ENCODE measurements at regions not wholly inside any gene's neighbourhood (a gene's known extent, or its start where the extent isn't known, plus 50 kb on each side); places are given as distances from the start of the nearest gene placed in this dataset.

DNA sequence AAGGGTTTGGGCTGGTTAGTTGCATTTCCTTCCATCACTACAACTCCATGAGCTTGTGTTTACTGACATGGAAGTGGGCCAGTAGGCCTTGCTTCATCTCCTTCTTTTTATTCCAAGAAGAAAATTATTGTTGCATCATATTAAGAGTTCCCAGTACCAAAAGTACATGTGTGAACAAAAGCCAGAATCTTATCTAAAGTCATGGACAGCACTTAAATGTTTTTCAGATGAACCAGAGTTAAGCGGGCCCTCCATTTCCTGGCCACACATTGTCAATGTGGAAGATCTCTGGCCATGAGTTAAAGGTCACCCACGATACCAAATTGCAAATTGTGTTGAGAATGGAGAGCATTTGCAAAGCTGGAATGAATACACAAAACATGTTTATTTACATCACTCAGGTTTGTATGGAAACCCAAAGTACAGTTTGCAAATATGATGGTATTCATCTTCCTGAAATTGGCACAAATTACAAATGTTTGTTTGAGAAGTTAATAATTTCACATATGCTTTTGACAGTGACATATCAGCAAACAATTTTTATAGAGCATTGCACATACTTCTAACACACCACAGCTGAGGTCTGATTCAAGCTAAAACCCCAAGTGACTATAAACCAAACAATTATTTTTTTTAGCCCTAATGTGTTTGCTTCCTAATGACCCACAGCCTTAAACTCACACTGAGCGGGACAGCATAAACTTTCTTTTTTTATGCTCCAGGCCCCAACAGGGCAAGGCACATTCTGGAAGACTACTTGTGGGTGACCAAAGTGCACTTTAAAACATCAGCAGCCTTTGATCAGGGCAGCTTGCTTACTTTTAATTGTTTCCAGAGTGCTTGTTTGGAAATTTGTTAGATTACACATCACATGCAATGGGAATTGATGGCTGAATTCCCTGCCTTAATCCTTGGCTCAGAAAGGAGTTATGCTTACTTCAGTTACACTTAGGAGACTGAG, 502.9 kb upstream of the SLIT2 start:
- DNase-seq (peak; percentile 37), ATAC-seq (peak; percentile 86 to 91)
- intact Hi-C loops (cut with DNase I), result no loop called here

DNA sequence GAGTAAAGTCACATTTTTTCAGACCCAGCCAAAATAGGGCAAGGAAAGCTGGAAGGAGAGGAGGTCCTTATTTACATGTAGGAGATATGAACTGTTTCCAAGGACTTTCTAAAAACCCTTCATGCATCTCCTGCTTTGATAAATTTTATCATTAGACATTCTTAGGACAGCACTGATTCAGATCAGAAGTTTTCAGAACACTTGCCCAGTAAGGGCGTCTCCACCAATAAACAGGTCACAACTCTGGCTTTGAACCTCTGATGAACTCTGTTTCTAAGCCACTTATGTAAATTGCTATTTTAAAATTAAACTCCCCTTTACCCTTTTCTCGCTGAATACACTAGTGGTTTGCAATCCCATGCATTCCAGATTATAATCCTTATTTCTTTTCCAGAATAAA, 505.3 kb upstream of the SLIT2 start:
- ATAC-seq (no peak), DNase-seq (no peak)
- intact Hi-C loops (cut with DNase I), result no loop called here

DNA sequence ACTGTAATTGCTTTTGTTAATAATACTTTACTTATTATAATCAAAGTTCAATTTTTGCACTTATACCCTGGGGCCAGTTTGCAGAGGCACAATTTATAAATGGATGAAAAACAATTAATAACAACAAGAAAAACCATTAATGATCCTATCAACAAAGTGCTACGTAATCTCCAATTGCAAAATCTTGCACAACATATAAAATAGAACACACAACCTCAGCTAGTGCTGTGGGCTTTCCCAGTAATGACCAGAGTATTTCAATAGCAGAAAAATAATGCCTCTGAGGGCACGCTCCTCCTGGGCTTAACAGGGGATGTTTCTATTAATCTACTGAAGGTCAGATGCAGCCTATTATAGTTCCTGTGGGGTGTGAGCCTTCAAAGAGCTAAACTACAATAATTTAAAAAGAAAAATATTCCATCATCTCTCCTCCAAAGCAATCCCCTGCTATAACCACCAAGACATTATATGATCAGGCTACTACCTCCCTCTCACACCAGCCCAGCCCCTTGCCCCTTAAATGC, 508.5 kb upstream of the SLIT2 start:
- intact Hi-C loops (cut with DNase I), result no loop called here
- DNase-seq, result no peak

DNA sequence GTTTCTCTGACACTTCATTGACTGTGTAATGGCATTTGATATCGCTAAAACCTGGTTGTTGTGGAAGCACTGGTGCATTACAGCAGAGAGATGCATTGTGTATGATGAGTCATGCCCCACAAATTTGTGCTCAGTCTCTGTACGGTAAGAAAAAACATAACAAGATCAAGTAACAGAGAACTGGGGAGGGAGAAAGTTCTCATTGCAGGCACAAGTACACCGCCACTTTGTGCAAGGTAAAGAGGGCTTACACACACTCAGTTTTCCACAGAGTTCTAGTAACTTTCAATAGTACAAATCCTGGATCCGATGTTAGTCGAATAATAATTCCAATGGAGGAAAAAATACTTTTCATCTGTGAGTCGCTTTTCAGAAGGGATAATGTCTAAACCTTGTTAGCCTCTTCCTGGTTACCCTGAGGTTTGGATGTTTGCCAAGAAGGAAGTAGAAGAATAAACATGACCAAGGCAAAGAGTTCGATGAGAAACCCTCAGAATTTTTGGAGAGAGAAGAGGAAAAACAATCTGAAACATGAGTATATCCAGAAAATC, 512.5 kb upstream of the SLIT2 start:
- no peak for DNase-seq
- peak in 1 of 2 donors; percentile 58 for ATAC-seq
- intact Hi-C loops (cut with DNase I), result no loop called here

More for the DNA sequence above, 508.5 kb upstream of the SLIT2 start:
- no peak for ATAC-seq

DNA sequence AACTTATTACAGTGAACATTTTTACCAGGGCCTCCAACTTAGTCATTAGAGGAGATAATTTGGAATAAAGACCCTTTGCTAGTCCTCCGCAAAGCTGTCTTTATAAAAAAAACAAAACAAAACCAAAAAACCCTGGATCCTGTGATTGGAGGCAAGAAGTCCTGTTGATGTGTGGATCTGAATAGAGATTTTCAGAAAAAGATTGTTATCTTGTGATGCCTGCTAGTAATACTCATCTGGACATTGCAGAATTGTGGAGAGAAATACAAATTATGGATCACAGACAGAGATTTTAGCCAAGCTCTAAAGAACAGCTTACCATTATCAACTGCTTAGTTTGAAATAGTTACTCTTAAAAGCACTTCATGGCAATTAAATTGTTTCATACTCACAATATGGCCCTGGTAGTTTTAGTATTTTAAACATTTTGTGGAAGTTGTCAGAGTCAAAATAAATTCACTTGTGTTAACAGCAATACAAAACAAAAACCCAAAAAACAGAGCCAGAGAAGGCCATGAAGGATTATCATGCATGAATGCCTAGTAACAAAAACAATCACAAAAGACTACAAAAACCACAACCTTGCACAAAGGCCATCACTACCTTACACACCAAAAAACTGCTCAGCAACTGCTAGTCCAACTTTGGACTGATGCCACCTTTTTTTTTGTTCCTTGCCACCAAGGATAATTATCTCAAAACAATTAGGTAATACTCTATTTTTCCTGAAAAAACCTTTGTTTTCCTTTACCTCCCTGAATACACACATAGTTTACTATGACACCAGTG, 514.5 kb upstream of the SLIT2 start:
- intact Hi-C loops (cut with DNase I), result no loop called here
- DNase-seq (no peak), ATAC-seq (no peak)

DNA sequence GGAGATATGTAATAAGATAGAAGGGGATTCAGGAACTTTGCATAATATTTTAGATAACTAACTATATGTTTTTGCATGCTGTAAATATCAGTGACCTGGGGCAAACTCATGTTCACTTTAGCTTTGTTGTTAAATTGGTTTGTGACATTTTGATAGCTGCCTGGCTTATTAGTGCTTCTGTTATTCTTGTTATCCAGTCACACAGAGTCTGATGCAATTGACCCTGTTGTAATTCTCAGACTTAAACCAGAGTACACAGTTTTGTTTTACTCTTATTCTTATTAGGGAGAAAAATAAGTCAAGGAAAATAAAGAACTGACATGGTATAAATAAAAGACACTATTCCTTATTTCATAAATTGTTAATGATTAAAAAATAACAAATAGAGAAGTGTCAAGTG, 516.7 kb upstream of the SLIT2 start:
- ATAC-seq, result no peak
- no peak for DNase-seq
- intact Hi-C loops (cut with DNase I), result no loop called here

DNA sequence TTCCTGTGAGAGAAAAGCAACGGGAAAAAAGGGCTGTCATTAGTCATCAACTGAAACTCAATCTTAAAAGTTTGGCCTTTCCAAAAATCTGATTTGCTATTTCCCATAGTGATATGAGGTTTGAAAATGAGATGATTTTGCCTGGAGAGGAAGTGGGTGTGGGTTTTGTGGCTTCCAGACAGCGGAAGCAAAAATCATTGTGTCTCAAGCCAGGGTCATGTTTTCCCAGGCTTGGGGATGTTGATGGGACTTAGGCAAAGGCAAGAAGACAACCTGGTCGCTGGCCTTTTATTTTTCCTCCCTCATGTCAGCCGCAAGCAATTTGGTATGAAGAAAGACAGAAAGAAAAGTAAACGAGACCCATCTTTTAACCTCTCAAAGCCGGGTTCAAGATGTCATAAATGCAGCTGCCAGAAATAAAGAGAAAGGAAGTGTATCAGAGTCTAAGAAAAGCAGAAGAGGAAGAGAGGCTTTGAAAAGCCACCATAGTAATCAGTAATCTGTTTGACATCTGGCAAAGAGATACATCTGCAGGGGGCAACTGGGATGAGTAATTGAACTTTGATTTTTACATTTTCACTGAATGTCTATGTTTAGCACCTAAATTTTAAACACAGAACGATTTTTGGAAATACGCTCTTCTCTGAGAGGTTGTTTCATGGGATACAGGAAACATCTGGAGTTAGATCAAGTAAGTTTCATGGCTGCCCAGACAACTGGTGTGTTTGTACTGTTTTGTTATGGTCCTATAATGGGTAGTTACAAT, 521.6 kb upstream of the SLIT2 start:
- DNase-seq (no peak), ATAC-seq (peak in 1 of 2 donors; percentile 33)
- intact Hi-C loops (cut with DNase I), result no loop called here

DNA sequence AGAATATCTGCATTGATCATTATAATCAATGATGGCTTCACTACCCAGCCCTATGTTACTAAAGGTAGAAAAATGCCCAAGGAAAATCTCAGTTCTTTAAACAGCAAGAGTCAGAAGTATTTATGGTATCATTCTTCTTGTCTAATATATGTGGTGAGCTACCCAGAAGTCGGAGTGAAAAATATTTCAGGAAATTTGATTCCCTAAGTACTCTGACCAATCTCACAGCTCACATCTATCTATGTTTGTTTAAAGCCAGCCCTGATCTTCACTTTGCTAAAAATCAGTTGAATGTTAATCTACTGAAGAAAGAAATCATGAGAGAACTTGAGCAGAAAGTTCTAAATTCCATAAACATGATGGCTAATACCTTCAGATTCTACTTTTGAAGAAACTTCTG, 522.9 kb upstream of the SLIT2 start:
- intact Hi-C loops (cut with DNase I), result no loop called here
- DNase-seq (no peak), ATAC-seq (no peak)

DNA sequence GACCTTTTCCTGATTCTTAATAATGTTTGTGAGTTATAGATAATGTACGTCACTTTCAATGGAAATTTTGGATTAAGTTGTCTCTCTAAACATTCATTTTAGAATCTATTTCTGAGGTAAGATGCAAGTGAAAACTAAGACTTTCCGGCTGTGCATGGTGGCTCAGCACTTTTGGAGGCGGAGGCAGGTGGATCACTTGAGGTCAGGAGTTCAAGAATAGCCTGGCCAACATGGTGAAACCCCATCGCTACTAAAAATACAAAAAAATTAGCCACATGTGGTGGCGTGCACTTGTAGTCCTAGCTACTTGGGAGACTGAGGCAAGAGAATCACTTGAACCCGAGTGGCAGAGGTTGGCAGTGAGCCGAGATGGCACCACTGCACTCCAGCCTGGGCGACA, 524.6 kb upstream of the SLIT2 start:
- no peak for ATAC-seq
- intact Hi-C loops (cut with DNase I), result no loop called here
- DNase-seq, result no peak

DNA sequence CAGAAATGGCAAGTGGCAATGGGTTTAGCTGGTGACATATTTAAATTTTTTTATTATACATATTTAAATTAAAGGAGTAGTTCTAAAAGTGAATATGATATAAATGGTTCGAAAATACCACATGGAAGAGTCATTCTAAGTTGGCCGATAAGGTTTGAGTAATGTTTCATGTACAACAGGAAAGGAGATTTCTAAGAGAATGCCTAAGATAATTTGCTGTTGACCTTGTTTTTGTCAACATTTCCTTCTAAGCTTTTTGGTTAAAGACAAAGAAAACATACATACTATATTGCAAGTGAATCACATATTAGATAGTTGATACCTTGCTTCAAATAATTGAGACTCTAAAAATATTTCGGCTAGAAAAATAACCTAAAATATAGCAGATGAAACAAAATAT, 526.6 kb upstream of the SLIT2 start:
- DNase-seq, result no peak
- no peak for ATAC-seq
- intact Hi-C loops (cut with DNase I), result no loop called here

DNA sequence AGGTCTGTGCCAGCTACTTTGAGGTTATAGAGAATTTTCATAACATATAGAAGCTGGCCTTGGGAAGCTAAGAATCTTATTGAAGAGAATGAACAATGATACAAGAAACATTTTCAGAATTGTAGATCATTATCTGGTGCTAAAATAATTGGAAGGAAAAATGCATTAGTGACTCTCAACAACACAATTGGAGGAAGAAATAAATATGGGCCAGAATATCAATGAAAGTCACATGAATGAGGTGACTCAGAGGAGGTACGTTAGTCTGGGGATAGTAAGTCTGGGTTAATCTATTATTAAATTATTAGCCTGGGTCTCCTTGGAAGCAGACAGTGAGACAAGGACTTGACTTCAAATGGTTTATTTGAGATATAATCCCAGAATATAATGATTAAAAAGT, 529.3 kb upstream of the SLIT2 start:
- ATAC-seq (no peak), DNase-seq (no peak)
- intact Hi-C loops (cut with DNase I), result no loop called here

DNA sequence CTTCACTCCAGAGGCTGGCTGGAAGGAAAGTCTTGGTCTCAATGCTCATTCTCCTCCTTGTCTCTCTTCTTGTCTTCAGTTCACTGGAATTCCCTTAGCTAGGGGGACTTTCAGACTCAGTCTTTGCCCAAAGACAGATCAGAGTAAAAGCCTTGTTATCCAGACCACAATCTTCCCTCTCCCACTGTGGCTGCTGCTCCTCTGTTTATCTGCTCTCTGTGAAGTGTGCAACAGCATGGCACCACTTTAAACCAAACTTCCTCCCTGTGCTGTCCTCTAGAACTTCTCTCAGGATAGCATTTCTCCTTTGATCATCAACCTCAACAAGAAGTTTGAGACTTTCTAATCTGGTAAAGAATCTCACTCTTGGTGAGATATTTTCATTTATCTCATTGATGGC, 530.1 kb upstream of the SLIT2 start:
- intact Hi-C loops (cut with DNase I), result no loop called here
- no peak for ATAC-seq
- no peak for DNase-seq

DNA sequence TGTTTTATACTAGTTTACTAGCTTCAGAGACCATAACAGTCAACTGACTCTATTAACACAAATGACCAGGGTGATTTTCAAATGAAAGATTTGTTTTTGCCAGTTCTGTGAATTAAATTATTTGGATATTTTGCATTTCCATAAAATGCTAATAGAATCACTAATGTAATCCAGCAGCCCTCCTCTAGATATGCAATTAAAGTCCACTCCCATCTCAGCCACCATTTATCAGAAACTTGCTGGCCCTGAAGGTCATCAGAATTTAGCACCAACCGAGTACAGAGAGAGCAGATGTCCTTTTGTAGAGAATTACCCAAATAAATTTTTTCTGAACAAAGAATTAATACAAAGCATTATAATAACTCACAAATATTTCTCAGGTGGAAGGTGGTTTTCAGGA, 531.1 kb upstream of the SLIT2 start:
- no peak for ATAC-seq
- intact Hi-C loops (cut with DNase I), result no loop called here
- no peak for DNase-seq

DNA sequence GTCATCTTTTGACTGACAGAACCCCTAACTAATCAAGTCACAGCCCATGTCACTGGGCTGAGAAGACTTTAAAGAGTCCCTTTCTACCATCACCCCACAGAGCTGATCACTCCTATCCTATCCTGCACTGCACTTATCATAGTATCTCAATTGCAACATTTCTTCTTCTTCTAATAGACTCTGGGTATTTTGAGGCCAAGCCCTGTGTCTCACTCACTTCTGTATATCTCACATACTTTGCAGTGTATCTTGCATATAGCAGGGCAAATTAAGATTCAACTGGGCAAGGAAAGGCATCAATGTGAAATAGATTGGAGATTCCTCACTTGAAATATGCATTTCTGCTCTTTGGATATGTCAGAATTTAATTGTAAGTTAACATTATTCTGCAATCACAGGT, 531.5 kb upstream of the SLIT2 start:
- intact Hi-C loops (cut with DNase I), result no loop called here
- no peak for ATAC-seq

DNA sequence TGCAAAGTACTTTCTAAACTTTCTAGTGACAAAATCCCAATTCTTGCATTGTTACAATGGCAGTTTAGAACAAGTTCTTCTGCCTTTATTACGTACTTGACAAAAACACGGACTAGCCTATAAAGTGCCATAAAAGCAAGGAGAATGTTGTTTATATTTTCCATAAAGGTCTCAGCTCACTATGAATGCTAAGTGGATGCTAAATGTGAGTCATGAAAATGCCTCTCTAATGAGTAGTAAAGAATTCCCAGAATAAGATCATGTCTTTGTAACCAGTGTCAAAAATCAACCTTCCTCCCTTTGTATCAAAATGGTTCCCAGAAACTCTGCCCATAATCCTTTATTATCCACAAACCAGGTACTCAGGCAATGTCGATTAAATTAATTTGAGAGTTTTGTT, 539.8 kb upstream of the SLIT2 start:
- intact Hi-C loops (cut with DNase I), result no loop called here
- DNase-seq (no peak), ATAC-seq (no peak)

More for the DNA sequence above, 531.5 kb upstream of the SLIT2 start:
- DNase-seq, result no peak

DNA sequence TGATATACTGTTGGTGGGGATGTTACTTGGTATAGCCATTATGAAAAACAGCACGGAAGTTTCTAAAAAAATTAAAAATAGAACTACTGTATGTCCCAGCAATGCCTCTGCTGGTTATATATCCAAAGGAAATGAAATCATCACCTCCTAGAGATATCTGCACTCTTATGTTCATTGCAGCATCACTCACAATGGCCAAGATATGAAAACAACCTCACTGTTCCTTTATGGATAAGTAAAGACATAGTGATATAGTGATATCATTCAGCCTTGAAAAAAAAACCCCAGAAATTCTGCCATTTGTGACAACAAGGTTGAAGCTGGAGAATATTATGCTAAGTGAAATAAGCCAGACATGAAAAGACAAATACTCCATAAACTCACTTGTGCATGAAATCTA, 543.8 kb upstream of the SLIT2 start:
- ATAC-seq (no peak), DNase-seq (no peak)
- intact Hi-C loops (cut with DNase I), result no loop called here

DNA sequence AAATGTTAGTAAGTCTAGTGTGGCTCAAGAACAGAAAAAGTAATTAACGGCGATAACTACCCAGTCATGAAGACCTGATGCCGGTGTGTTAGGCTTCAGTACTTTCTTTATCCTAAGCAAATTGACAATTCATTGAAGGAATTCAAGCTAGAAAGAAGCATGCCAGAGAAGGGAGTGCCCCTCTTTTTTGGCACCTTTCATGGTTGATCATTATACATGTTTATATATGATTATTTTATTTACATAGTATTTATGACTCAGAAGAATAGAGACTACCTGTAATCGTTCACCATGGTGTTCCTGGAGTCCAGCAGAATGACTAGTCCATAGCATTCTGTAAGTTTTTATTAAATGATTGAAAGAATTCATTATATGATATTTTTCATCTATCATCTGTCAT, 548.3 kb upstream of the SLIT2 start:
- no peak for ATAC-seq
- intact Hi-C loops (cut with DNase I), result no loop called here
- DNase-seq, result no peak

DNA sequence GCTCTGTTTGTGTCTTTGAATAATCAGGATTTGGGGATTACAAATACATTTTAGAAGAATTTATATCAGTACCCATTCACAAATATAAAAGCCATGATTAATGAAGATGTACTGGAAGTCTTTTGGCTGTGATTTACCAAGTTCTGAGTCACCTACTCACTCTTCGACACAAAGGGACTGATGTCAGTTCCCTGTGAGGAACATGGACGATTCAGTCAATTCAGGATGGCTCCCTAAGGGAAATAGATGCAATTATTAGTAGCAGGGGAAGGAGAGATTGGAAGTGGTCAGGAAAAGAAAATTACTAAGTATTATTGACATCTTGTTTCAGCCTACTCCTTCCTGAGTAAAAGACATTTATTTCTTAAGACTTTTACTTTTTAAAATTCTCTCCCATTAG, 550.7 kb upstream of the SLIT2 start:
- no peak for ATAC-seq
- intact Hi-C loops (cut with DNase I), result no loop called here

DNA sequence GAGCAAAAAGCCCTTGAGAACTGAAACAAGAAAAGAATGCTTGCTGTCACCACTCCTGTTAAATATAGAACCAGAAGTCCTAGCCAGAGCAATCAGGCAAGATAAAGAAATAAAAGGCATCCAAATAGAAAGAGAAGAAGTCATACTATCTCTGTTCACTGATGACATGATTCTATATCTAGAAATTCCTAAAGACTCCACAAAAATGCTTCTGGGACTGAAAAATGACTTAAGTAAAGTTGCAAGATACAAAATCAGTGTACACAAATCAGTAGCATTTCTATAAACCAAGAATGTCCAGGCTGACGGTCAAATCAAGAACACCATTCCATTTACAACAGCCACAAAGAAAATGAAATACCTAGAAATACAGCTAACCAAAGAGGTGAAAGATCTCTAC, 552.7 kb upstream of the SLIT2 start:
- no peak for ATAC-seq
- DNase-seq, result no peak
- intact Hi-C loops (cut with DNase I), result no loop called here

More for the DNA sequence above, 550.7 kb upstream of the SLIT2 start:
- no peak for DNase-seq
